ENCODE measurements at regions not wholly inside any gene's neighbourhood (a gene's known extent, or its start where the extent isn't known, plus 50 kb on each side); places are given as distances from the start of the nearest gene placed in this dataset.
"Not testable (repeated sequence)": the region's sequence is repeated elsewhere in the genome, so short reads cannot be mapped to it uniquely, and the experiment has no call there.

GRCh38 chr13:81012031-81012430 is 671.1 kb upstream of the SPRY2 start:
- 81% methylated on average over 4 of the region's 4 CpGs for WGBS (ENCODE audit: insufficient coverage)
- Histone ChIP-seq H3K27ac (ENCODE audit: low read depth, low read length) (no peak overlapping the region), H3K4me3 (ENCODE audit: low read depth, low read length) (no peak overlapping the region), H3K36me3 (ENCODE audit: control insufficient read depth, insufficient read depth, low read length) (no peaks in the 10 kb centered on the region), H3K9me3 (ENCODE audit: control insufficient read depth, insufficient read depth, low read length) (no peaks in the 10 kb centered on the region), H3K27me3 (ENCODE audit: control insufficient read depth, insufficient read depth, low read length) (no peaks in the 10 kb centered on the region), H3K4me1 (ENCODE audit: control insufficient read depth, insufficient read depth, low read length) (no peaks in the 10 kb centered on the region)
- no peak for DNase-seq (ENCODE audit: low read depth in 4 of 6, low spot score in 6 of 6)

- Histone ChIP-seq H3K27me3 (ENCODE audit: control insufficient read depth, insufficient read depth, low read length) (no peaks in the 10 kb centered on the region), H3K36me3 (ENCODE audit: control insufficient read depth, insufficient read depth, low read length) (no peaks in the 10 kb centered on the region), H3K4me1 (ENCODE audit: control insufficient read depth, insufficient read depth, low read length) (no peaks in the 10 kb centered on the region), H3K4me3 (ENCODE audit: low read depth, low read length) (no peak overlapping the region), H3K27ac (ENCODE audit: low read depth, low read length) (no peak overlapping the region), H3K9me3 (ENCODE audit: control insufficient read depth, insufficient read depth, low read length) (no peaks in the 10 kb centered on the region)
- WGBS (ENCODE audit: insufficient coverage): no CpG with 5 or more reads among the region's 1 CpG
- DNase-seq (ENCODE audit: low read depth in 4 of 6, low spot score in 6 of 6): no peak
Measured at GRCh38 chr13:81001828-81002385, 661.0 kb upstream of the SPRY2 start.

GRCh38 chr13:80998603-80999002 is 657.7 kb upstream of the SPRY2 start:
- H3K9me3 ChIP-seq (ENCODE audit: control insufficient read depth, insufficient read depth, low read length); H3K36me3 ChIP-seq (ENCODE audit: control insufficient read depth, insufficient read depth, low read length); H3K27ac ChIP-seq (ENCODE audit: low read depth, low read length); H3K4me1 ChIP-seq (ENCODE audit: control insufficient read depth, insufficient read depth, low read length); H3K4me3 ChIP-seq (ENCODE audit: low read depth, low read length); DNase-seq (ENCODE audit: low read depth in 4 of 6, low spot score in 6 of 6); H3K27me3 ChIP-seq (ENCODE audit: control insufficient read depth, insufficient read depth, low read length): not testable (repeated sequence)
- WGBS (ENCODE audit: insufficient coverage): 87% methylated on average over 11 of the region's 15 CpGs

- Histone ChIP-seq H3K27me3 (ENCODE audit: control insufficient read depth, insufficient read depth, low read length) (no peaks in the 10 kb centered on the region), H3K4me3 (ENCODE audit: low read depth, low read length) (no peak overlapping the region), H3K9me3 (ENCODE audit: control insufficient read depth, insufficient read depth, low read length) (no peaks in the 10 kb centered on the region), H3K4me1 (ENCODE audit: control insufficient read depth, insufficient read depth, low read length) (no peaks in the 10 kb centered on the region), H3K27ac (ENCODE audit: low read depth, low read length) (no peak overlapping the region), H3K36me3 (ENCODE audit: control insufficient read depth, insufficient read depth, low read length) (no peaks in the 10 kb centered on the region)
- WGBS (ENCODE audit: insufficient coverage): no CpG with 5 or more reads among the region's 1 CpG
- DNase-seq (ENCODE audit: low read depth in 4 of 6, low spot score in 6 of 6): no peak
Measured at GRCh38 chr13:80989747-80990146, 648.8 kb upstream of the SPRY2 start.

- Histone ChIP-seq H3K4me1 (ENCODE audit: control insufficient read depth, insufficient read depth, low read length) (no peaks in the 10 kb centered on the region), H3K27me3 (ENCODE audit: control insufficient read depth, insufficient read depth, low read length) (no peaks in the 10 kb centered on the region), H3K4me3 (ENCODE audit: low read depth, low read length) (no peak overlapping the region), H3K36me3 (ENCODE audit: control insufficient read depth, insufficient read depth, low read length) (no peaks in the 10 kb centered on the region), H3K9me3 (ENCODE audit: control insufficient read depth, insufficient read depth, low read length) (no peaks in the 10 kb centered on the region), H3K27ac (ENCODE audit: low read depth, low read length) (no peak overlapping the region)
- 87% methylated on average over 3 of the region's 6 CpGs for WGBS (ENCODE audit: insufficient coverage)
- peak in 1 of 6 donors; percentile 3 for DNase-seq (ENCODE audit: low read depth in 4 of 6, low spot score in 6 of 6)
Measured at GRCh38 chr13:80989241-80989640, 648.3 kb upstream of the SPRY2 start.

- Histone ChIP-seq H3K27ac (ENCODE audit: low read depth, low read length) (no peak overlapping the region), H3K27me3 (ENCODE audit: control insufficient read depth, insufficient read depth, low read length) (no peaks in the 10 kb centered on the region), H3K4me1 (ENCODE audit: control insufficient read depth, insufficient read depth, low read length) (no peaks in the 10 kb centered on the region), H3K9me3 (ENCODE audit: control insufficient read depth, insufficient read depth, low read length) (no peaks in the 10 kb centered on the region), H3K4me3 (ENCODE audit: low read depth, low read length) (no peak overlapping the region), H3K36me3 (ENCODE audit: control insufficient read depth, insufficient read depth, low read length) (no peaks in the 10 kb centered on the region)
- peak in 3 of 6 donors; percentile 31 to 75 (median 71) for DNase-seq (ENCODE audit: low read depth in 4 of 6, low spot score in 6 of 6)
- 21% methylated on average over 1 of the region's 6 CpGs for WGBS (ENCODE audit: insufficient coverage)
Measured at GRCh38 chr13:80988391-80989151, 647.6 kb upstream of the SPRY2 start.

GRCh38 chr13:80979035-80979641 is 638.2 kb upstream of the SPRY2 start:
- Histone ChIP-seq H3K36me3 (ENCODE audit: control insufficient read depth, insufficient read depth, low read length) (no peaks in the 10 kb centered on the region), H3K27me3 (ENCODE audit: control insufficient read depth, insufficient read depth, low read length) (no peaks in the 10 kb centered on the region), H3K4me1 (ENCODE audit: control insufficient read depth, insufficient read depth, low read length) (no peaks in the 10 kb centered on the region), H3K27ac (ENCODE audit: low read depth, low read length) (no peak overlapping the region), H3K4me3 (ENCODE audit: low read depth, low read length) (no peak overlapping the region), H3K9me3 (ENCODE audit: control insufficient read depth, insufficient read depth, low read length) (no peaks in the 10 kb centered on the region)
- WGBS (ENCODE audit: insufficient coverage): 17% methylated on average over 1 of the region's 9 CpGs
- DNase-seq (ENCODE audit: low read depth in 4 of 6, low spot score in 6 of 6): peak in 4 of 6 donors; percentile 47 to 87 (median 67)

- 92% methylated on average over 3 of the region's 4 CpGs for WGBS (ENCODE audit: insufficient coverage)
- DNase-seq (ENCODE audit: low read depth in 4 of 6, low spot score in 6 of 6): no peak
- H3K9me3 ChIP-seq (ENCODE audit: control insufficient read depth, insufficient read depth, low read length): no peaks in the 10 kb centered on the region
Measured at GRCh38 chr13:80977168-80977567, 636.2 kb upstream of the SPRY2 start.

GRCh38 chr13:80975903-80976302 is 635.0 kb upstream of the SPRY2 start:
- Histone ChIP-seq H3K27me3 (ENCODE audit: control insufficient read depth, insufficient read depth, low read length) (no peaks in the 10 kb centered on the region), H3K4me1 (ENCODE audit: control insufficient read depth, insufficient read depth, low read length) (no peaks in the 10 kb centered on the region), H3K36me3 (ENCODE audit: control insufficient read depth, insufficient read depth, low read length) (no peaks in the 10 kb centered on the region), H3K9me3 (ENCODE audit: control insufficient read depth, insufficient read depth, low read length) (no peaks in the 10 kb centered on the region), H3K4me3 (ENCODE audit: low read depth, low read length) (no peak overlapping the region), H3K27ac (ENCODE audit: low read depth, low read length) (no peak overlapping the region)
- DNase-seq (ENCODE audit: low read depth in 4 of 6, low spot score in 6 of 6): no peak
- WGBS (ENCODE audit: insufficient coverage): 92% methylated on average over 3 of the region's 4 CpGs

More at GRCh38 chr13:80977168-80977567, 636.2 kb upstream of the SPRY2 start:
- Histone ChIP-seq H3K27me3 (ENCODE audit: control insufficient read depth, insufficient read depth, low read length) (no peaks in the 10 kb centered on the region), H3K4me1 (ENCODE audit: control insufficient read depth, insufficient read depth, low read length) (no peaks in the 10 kb centered on the region), H3K36me3 (ENCODE audit: control insufficient read depth, insufficient read depth, low read length) (no peaks in the 10 kb centered on the region), H3K4me3 (ENCODE audit: low read depth, low read length) (no peak overlapping the region), H3K27ac (ENCODE audit: low read depth, low read length) (no peak overlapping the region)

- no peak overlapping the region for H3K4me3 ChIP-seq (ENCODE audit: low read depth, low read length)
- WGBS (ENCODE audit: insufficient coverage): no CpG with 5 or more reads among the region's 2 CpGs
- no peak overlapping the region for H3K27ac ChIP-seq (ENCODE audit: low read depth, low read length)
- H3K36me3 ChIP-seq (ENCODE audit: control insufficient read depth, insufficient read depth, low read length): no peaks in the 10 kb centered on the region
- no peaks in the 10 kb centered on the region for H3K27me3 ChIP-seq (ENCODE audit: control insufficient read depth, insufficient read depth, low read length)
- H3K9me3 ChIP-seq (ENCODE audit: control insufficient read depth, insufficient read depth, low read length): no peaks in the 10 kb centered on the region
- no peak for DNase-seq (ENCODE audit: low read depth in 4 of 6, low spot score in 6 of 6)
- no peaks in the 10 kb centered on the region for H3K4me1 ChIP-seq (ENCODE audit: control insufficient read depth, insufficient read depth, low read length)
Measured at GRCh38 chr13:80973721-80974120, 632.8 kb upstream of the SPRY2 start.
